COLO668 (cell line): ENCODE measurements at regions not wholly inside any gene's neighbourhood (a gene's known extent, or its start where the extent isn't known, plus 50 kb on each side); places are given as distances from the start of the nearest gene placed in this dataset.

Experiments
- DNase-seq: peaks from one replicate; lab custom pipeline; 2025; ENCODE audit not compliant: unreplicated experiment; lab: John Stamatoyannopoulos, UW

- DNase-seq = no peak
Measured at GRCh38 chr11:122277493-122277892, 161.5 kb upstream of the BLID start.

DNA sequence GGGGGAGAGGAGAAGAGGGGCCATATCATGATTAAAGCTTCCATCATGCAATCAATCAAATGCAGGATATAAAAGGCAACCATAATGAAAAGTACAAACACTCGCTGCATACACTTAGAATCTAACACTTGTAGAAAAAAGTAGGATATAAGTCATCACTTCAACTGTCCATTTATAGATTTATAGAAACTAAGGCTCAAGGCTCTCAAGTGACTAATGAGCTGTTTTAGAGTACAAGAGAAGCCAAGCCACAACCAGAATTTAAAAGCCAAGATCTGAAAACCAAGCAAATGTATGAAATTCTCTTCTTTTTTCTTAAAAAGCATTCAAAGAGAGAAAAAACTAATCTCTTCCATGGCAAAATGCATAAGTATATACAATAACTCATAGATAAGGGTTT lies 160.2 kb upstream of the BLID start:
- DNase-seq = no peak

- DNase-seq = no peak
Measured at GRCh38 chr11:122275508-122275907, 159.5 kb upstream of the BLID start.

- DNase-seq = no peak
Measured at GRCh38 chr11:122273476-122274191, 157.6 kb upstream of the BLID start.

- no peak for DNase-seq
Measured at GRCh38 chr11:122271745-122272144, 155.7 kb upstream of the BLID start.

- DNase-seq = no peak
Measured at GRCh38 chr11:122271137-122271536, 155.1 kb upstream of the BLID start.

GRCh38 chr11:122270535-122270934 lies 154.5 kb upstream of the BLID start:
- no peak for DNase-seq

DNA sequence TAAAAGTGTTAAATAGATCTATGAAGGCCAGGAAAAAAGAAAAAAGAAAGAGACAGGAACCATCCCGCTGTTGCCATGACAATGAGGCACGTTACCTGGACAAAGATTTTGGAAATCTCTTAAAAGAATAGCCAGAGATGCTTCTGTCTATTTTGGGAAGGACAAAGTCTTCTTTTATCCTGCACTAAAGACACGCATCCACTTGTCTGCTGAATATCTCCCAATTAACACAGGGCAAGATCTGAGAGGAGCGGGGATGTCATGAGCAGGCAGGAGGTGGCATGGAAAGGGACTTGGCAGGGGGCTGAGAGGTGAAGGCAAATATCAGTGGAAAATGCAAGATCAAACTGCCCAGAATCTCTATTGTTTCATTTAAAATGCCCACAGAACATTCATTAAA lies 153.8 kb upstream of the BLID start:
- DNase-seq = no peak

GRCh38 chr11:122268601-122269130 lies 152.7 kb upstream of the BLID start:
- no peak for DNase-seq

DNA sequence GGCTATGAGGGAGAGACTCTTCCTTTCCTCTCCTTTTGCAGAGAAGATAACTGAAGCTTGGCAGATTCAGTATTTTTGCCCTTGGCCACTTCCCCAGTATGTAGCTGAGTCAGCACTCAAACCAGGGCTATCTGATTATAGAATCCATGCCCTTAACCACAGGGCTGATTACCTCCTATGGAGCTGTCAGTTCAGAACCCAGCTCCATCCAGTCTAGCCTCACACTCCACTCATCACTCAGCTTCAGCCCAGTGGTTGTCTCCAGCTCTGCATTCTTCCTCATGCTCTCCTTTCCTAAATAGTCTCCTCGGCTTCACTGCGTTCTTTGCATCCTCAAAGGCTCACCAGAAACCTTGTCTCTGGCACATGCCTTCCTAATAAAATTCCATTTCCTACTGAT lies 151.6 kb upstream of the BLID start:
- DNase-seq = no peak

GRCh38 chr11:122265981-122266380 lies 150.0 kb upstream of the BLID start:
- DNase-seq = no peak

DNA sequence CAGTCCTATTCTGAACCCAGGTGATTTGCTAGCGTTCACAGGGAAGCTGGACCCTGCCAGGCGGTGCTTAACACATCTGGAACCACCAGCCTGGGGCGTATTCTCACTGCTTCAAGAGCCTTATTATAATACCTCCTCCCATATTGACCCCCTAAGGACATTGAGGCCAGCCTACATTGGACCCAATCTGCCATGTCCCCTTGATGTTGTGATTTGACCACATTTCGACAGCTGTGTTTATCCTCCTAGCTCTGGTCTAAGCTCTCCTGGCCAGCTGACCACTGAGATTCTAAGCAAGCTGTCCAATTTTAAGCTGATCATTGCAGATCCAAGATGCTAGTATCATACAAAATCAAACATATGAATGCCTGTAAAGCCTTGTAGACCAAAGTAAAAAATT lies 148.1 kb upstream of the BLID start:
- DNase-seq = no peak

DNA sequence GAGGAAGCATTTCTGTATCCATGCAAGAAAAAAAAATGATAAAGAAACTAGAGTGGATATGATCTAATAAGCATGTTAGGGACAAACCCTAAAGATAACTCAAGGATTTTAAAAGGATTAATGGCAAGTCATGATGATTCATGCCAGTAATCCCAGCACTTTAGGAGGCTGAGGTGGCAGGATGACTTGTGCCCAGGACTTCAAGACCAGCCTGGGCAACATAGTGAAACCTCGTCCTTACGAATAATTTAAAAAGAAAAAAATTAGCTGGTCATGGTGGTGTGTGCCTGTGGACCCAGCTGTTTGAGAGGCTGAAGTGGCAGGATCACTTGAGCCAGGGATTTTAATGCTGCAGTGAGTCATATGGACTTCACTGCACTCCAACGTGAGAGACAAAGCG lies 145.5 kb upstream of the BLID start:
- DNase-seq = no peak

DNA sequence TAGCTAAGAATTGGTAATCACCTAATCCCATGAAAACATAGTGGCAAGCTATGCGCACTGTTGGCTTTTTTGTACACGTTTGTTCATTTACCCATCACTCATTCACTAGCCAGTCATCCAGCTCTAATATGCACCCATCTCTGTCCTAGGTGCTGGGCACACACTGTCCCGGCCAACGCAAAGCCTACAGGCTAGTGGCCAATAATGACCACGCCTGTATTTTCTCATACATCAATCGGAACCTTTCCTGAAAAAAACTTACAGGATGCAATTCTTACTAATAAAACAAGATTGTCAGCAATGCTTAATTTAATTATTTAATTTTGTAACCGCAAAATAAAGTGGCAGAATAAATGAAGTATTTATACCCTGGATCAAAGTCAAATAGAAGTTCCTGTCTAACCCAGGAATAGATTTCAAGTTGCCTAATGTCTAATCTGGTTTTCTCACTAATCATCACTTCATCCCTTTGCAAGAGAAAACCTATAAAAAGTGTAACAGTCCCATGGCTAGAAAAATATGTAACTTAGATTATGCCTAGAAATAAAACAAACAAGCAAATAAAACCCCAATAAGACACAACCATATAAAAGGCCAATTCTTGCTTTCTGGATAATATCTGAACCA lies 143.3 kb upstream of the BLID start:
- no peak for DNase-seq

DNA sequence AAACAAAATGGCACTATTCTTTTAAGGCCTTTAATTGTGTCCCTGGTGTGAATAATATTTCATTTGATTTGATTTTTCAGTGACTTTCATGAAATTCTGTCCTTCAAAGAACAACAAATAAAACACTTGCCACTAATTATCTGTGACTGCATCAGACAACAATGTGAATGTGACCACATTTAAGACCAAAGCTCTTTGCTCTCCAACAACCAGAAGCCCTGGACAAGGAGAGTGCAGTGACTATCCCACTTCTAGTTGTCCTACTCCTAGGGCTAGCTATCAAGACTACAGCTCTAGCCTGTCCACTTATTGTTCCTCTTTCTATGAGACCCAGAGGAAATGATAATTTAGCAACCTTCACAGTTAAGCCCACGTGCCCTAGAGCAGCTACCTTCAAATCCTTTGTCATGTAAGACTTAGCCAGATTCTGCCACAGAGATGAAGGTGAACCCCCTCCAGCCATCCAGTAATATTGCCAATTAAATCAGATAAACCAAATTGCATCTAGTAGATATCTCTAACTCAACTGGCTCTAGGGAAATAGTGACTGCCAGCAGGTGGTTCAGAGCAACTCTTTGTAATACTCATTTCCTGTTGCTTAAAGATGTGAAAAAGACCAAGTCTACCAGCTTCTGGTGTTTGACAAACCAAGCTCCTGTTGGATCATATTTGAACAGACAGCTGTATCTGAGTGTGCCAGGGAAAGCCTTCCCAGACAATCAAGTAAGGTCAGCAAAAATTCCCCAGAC lies 142.6 kb upstream of the BLID start:
- no peak for DNase-seq

DNA sequence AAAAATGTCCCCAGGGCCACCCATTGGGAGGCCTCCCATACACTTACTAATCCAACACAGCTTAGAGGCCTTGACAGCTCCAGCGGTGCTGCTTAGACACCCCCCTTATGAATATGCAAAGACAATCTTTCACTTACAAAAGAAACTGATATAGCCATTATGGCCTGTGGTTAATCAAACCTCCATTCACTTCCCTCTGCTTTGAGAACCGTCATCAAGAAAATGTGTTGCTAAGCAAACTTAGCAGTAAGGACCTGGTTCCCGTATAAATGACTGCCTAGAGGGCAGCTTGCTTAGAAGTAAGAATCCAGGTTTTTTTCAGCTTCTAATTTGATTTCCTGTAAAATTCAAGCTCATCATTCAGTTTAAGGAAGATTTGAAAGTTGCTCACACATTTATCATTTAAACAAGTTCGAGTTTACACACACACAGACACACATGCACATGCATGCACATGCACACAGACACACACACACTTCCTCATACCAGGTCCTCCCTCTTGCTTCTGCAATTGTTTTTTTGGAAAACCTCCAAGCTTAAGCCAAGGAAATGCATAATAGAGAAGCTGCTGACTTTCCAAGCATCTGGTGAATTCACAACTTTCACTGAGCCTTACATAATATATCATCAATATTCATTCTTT lies 137.7 kb upstream of the BLID start:
- no peak for DNase-seq

GRCh38 chr11:122248939-122249338 lies 132.9 kb upstream of the BLID start:
- DNase-seq = no peak

DNA sequence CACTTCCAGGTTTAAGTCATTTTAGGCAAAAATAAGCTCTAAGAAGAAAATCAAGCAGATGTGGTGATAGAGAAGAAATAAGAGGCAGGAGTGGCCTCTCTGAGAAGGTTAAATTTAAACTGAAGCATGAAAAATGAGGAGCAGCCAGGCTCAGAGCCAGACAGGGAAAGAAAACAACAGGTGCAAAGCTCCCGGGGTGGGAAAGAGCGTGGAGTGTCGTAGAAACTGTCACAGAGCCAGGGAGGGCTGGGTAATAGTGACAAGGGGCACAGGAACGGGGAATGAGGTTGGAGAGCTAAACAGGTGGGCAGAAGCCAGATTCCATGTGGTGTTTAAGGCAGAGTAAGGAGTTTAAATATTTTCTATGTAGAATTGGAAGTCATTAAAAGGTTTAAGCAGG lies 132.1 kb upstream of the BLID start:
- DNase-seq = no peak

DNA sequence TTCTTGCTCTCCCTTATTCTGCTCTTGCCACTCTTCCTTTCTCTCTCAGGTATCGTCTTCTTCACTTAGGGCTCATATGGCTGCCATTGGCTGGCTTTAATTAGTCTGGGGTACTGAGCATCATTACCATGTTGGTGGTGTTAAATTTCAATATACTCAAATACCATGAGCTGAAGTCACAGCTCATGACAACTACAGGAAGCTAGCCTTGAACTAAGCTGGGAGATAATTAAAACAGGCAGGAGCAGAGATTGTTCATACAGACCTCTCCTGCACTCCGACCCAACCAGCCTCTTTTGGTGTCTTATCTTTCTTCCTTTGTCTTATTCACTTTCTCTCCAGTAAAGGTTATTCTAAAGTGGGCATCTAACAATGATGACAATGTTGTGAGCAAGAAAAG lies 130.9 kb upstream of the BLID start:
- DNase-seq = no peak

DNA sequence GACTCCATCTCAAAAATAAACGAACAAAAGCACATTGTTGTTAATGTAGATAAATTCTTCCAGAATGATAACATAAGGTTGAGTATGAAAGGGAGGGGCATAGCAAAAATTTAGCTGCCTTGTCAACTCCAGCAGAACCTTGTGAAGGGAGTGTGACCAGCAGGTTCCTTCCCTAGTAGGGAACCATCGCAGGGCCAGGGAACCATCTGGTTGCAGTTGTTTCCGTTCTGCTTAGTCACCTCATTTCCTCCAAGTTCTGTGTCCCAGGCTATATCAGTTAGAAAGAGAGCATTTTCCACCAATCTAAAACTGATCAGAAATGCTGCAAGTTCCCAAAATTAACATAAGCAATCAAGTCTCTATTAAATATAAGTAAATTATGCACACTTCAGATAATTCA lies 126.7 kb upstream of the BLID start:
- DNase-seq = no peak

GRCh38 chr11:122241566-122241965 lies 125.6 kb upstream of the BLID start:
- no peak for DNase-seq

DNA sequence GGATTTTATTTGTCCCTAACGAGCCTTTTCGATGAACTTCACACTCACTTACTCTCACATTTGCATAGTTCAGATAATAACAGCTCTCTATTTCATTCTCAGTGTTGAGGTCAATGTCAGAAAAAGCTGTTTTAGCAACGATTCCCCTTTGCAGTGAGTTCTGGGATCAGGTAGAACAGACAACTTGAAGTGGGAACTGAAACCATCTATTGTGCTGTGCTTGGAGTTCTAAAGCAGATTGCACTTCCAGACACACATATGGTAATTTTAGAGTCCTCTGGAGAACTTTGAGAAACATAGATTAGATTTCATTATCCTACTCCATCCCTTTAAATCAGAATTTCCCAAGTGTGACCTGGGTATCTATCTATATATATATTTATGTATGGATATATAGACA lies 124.6 kb upstream of the BLID start:
- DNase-seq = no peak
